Activated CD4-positive, alpha-beta memory T cell treated with anti-CD3 and anti-CD28 coated beads, Interleukin-2, amount 10 ng/mL, durations not matched to agents 7 days and 5 days (primary cell): ENCODE measurements at regions not wholly inside any gene's neighbourhood (a gene's known extent, or its start where the extent isn't known, plus 50 kb on each side); places are given as distances from the start of the nearest gene placed in this dataset.

Source experiments
- CTCF ChIA-PET: fragments of 350-600 bp; sonication (Branson Sonifier 250); formaldehyde crosslinking; loops from one replicate; lab custom pipeline; 2021; ENCODE audit warnings: antibody characterized with exemption, inconsistent platforms; lab: Charles Lee
- POLR2A ChIA-PET: fragments of 350-600 bp; sonication (Branson Sonifier 250); formaldehyde crosslinking; loops from one replicate; lab custom pipeline; 2021; ENCODE audit warnings: antibody characterized with exemption; lab: Charles Lee
- DNase-seq: peaks from one replicate; pipeline ENCODE4 v3.0.0-alpha.2; 2020
- H3K27ac Mint-ChIP-seq: one replicate; pipeline ENCODE4 v1.8.0; 2021; ENCODE audit warnings: mild to moderate bottlenecking, mixed read lengths
- H3K27me3 Mint-ChIP-seq: one replicate; pipeline ENCODE4 v1.8.0; 2021; ENCODE audit warnings: mixed read lengths
- H3K36me3 Mint-ChIP-seq: one replicate; pipeline ENCODE4 v1.8.0; 2021; ENCODE audit warnings: low read depth, mixed read lengths
- H3K4me1 Mint-ChIP-seq: one replicate; pipeline ENCODE4 v1.8.0; 2021; ENCODE audit warnings: mixed read lengths
- H3K4me3 Mint-ChIP-seq: one replicate; pipeline ENCODE4 v1.8.0; 2021; ENCODE audit warnings: mild to moderate bottlenecking, mixed read lengths
- H3K9me3 Mint-ChIP-seq: one replicate; pipeline ENCODE4 v1.8.0; 2021; ENCODE audit warnings: mixed read lengths

DNA sequence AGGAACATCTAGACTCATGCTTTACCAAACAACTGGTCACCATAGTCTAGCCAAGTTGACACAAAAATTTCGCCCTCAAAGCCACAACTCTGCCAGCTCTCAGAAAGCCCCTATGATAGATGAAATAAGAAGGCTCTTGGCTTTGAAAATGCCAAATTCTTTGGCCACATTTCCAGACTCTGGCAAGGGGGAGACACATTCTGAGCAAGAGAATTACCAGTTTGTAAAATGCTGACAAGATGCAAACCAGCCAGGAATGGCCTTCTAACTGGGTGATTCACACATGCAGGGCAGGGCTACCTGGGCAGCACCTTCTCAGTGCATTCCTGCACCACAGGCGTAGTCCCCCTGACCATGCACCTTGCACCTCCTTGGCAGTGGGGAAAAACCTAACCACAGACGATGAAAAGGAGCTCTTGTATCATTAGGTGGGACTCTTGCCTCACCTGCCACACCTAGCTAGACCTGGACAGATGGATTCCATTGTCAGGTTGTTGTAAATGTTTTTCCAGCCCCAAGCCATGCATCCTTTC lies 77.4 kb upstream of the CPEB2 start:
- Mint-ChIP-seq H3K4me1 (no peaks in the 10 kb centered on the region), H3K27me3 (no peaks in the 10 kb centered on the region), H3K4me3 (no peak overlapping the region), H3K36me3 (no peaks in the 10 kb centered on the region), H3K27ac (no peak overlapping the region), H3K9me3 (no peaks in the 10 kb centered on the region)
- DNase-seq = peak; percentile 18
- ChIA-PET POLR2A (interaction anchor here (1.0 kb wide), 1 partner anchor 76 kb away, joined by 3 read pairs; no protein-coding TSS in a partner anchor), CTCF (no interaction called here)

- ChIA-PET POLR2A (interaction anchor here (1.0 kb wide), 1 partner anchor 76 kb away, joined by 3 read pairs; no protein-coding TSS in a partner anchor), CTCF (no interaction called here)
- Mint-ChIP-seq H3K4me1 (no peaks in the 10 kb centered on the region), H3K27me3 (no peaks in the 10 kb centered on the region), H3K4me3 (no peak overlapping the region), H3K27ac (no peak overlapping the region), H3K9me3 (no peaks in the 10 kb centered on the region), H3K36me3 (no peaks in the 10 kb centered on the region)
- no peak for DNase-seq
Measured at GRCh38 chr4:14925471-14925870, 76.8 kb upstream of the CPEB2 start.

GRCh38 chr4:14926368-14926767 lies 75.9 kb upstream of the CPEB2 start:
- CTCF ChIA-PET = no interaction called here
- Mint-ChIP-seq H3K9me3 (no peaks in the 10 kb centered on the region), H3K4me1 (no peaks in the 10 kb centered on the region), H3K27me3 (no peaks in the 10 kb centered on the region), H3K36me3 (no peaks in the 10 kb centered on the region), H3K4me3 (no peak overlapping the region), H3K27ac (no peak overlapping the region)
- no peak for DNase-seq
- POLR2A ChIA-PET = no interaction called here

GRCh38 chr4:14928035-14928434 lies 74.2 kb upstream of the CPEB2 start:
- ChIA-PET CTCF (no interaction called here), POLR2A (no interaction called here)
- Mint-ChIP-seq H3K4me3 (no peak overlapping the region), H3K36me3 (no peaks in the 10 kb centered on the region), H3K27ac (no peak overlapping the region), H3K27me3 (no peaks in the 10 kb centered on the region), H3K9me3 (no peaks in the 10 kb centered on the region), H3K4me1 (no peaks in the 10 kb centered on the region)
- DNase-seq = no peak

- DNase-seq = no peak
- H3K9me3 Mint-ChIP-seq = no peaks in the 10 kb centered on the region
- H3K36me3 Mint-ChIP-seq = no peaks in the 10 kb centered on the region
- no peak overlapping the region for H3K27ac Mint-ChIP-seq
- H3K27me3 Mint-ChIP-seq = no peaks in the 10 kb centered on the region
- ChIA-PET CTCF (no interaction called here), POLR2A (no interaction called here)
- no peaks in the 10 kb centered on the region for H3K4me1 Mint-ChIP-seq
- no peak overlapping the region for H3K4me3 Mint-ChIP-seq
Measured at GRCh38 chr4:14929669-14930068, 72.6 kb upstream of the CPEB2 start.

DNA sequence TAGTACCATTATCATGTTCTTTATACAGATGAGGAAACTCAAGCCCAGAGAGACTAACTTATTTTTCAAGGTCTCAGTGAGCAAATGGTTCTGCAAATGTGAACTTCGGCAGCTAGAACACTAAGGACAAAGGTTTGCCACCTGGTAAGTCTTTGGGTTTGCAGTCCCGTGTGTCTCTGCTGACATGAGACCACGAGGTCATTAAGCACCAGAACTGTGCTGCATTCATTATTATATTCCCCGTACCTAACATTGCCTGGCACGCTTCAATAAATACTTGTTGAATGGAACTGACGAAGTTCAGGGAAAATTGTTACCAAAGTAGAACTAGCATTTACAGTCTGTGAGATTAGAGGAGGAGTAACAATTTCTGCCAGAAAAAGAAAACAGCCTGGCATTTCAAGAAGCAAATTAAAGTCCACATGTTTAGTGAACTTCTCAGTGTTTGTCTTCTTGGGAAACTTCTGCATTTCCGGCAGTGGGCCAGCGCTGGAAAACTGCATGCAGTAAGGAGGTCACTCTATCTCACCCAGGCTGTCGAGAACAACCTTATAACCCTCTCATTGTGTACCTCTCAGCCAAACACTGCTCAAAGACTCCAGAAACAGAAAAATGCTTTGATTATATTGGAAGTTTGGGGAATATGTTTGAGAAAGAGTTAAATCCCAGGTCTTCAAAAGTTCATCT lies 67.4 kb upstream of the CPEB2 start:
- no peaks in the 10 kb centered on the region for H3K4me1 Mint-ChIP-seq
- POLR2A ChIA-PET = no interaction called here
- H3K27ac Mint-ChIP-seq = no peak overlapping the region
- H3K36me3 Mint-ChIP-seq = no peaks in the 10 kb centered on the region
- DNase-seq = no peak
- no peaks in the 10 kb centered on the region for H3K9me3 Mint-ChIP-seq
- no peak overlapping the region for H3K4me3 Mint-ChIP-seq
- CTCF ChIA-PET = no interaction called here
- peaks cover 4% of the 10 kb centered on the region for H3K27me3 Mint-ChIP-seq

GRCh38 chr4:14943749-14944148 lies 58.5 kb upstream of the CPEB2 start:
- Mint-ChIP-seq H3K27ac (no peak overlapping the region), H3K27me3 (peaks cover 3% of the 10 kb centered on the region), H3K9me3 (no peaks in the 10 kb centered on the region), H3K4me3 (no peak overlapping the region), H3K4me1 (no peaks in the 10 kb centered on the region), H3K36me3 (no peaks in the 10 kb centered on the region)
- POLR2A ChIA-PET = no interaction called here
- CTCF ChIA-PET = no interaction called here
- no peak for DNase-seq

DNA sequence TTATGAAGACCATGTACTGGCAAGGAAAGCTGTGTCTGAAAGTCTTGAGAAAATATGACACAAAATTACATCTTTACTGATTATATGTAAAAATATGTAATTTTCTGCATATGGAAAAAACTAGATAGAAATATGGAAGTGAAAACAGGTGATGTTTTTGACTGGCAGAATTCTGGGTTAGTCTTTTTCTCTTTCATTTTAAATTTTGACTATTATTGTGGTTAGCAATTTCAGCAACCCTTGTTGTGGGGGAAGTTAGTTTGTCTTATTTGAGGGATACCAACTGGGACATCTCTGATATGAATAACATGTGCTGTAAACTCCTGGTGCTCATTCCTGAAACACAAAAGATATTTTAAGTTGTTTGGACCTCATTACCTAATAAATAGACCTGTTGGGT lies 49.9 kb upstream of the CPEB2 start:
- no peaks in the 10 kb centered on the region for H3K4me1 Mint-ChIP-seq

More for the DNA sequence above, 49.9 kb upstream of the CPEB2 start:
- ChIA-PET POLR2A (no interaction called here), CTCF (no interaction called here)
- Mint-ChIP-seq H3K36me3 (no peaks in the 10 kb centered on the region), H3K27me3 (peaks cover 7% of the 10 kb centered on the region), H3K9me3 (no peaks in the 10 kb centered on the region), H3K27ac (no peak overlapping the region), H3K4me3 (no peak overlapping the region)
- no peak for DNase-seq
